HG02943 (cell line): ENCODE measurements at regions not wholly inside any gene's neighbourhood (a gene's known extent, or its start where the extent isn't known, plus 50 kb on each side); places are given as distances from the start of the nearest gene placed in this dataset.

Experiments
- ATAC-seq: cut with Tn5 transposase; IDR thresholded peaks from one replicate; pipeline ENCODE4 v1.9.1; 2021; ENCODE audit warnings: mild to moderate bottlenecking, low read depth, moderate library complexity; ENCODE audit not compliant: unreplicated experiment

DNA sequence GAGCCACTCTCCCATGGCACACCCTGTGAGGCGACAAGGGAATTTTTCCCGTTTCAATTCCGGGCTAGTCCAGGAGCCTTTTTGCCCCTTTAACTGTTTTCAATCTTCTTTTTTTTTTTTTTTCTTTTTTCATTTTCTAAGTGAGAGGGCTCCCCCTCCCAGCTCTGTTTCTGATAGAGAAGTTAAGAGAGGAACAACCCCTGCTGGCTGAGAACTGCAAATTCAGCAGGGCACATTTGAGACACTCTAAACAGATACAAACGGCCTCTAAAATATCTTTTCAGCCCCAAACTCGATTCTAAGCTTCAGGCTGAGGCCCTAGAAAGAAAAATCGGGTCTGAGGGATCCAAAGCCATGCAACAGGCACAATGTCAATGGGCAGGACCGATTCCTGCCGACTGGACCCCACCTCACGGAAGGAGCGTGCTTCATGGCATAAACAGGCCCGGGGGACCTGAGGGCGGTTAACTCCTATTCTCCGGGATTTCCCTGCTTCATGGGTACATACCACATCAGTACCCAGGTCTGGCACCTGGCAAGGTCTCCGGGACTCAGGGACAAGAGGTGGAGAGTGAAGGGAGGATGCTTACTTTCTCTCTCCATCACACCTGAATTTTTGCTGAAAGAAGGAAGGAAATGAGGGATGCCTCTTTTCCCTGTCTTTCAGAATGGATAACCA, 627.5 kb downstream of the BUD13 start:
- ATAC-seq: no peak

DNA sequence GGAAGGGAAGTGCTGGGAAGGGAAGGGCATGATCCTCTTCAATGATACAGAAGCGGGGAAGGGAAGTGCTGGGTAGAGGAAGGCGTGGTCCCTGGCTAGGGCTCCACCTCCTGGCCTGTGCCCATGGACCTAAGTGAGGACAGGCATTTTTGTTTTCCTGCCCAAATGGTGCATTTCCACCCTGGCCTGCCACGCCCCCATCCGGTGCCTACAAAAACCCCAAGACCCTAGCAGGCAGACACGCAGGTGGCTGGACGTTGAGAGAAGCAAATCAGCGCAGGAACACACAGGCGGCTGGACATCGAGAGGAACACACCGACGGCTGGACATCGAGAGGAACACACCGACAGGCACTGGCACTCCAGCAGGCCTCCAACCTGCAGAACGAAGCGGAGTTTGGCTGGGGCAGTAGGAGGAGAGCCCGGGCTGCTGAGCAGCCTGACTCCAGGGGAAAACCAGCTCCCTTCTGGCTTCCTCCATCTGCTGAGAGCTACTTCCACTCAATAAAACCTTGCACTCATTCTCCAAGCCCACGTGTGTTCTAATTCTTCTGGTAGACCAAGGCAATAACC, 628.3 kb downstream of the BUD13 start:
- no peak for ATAC-seq

DNA sequence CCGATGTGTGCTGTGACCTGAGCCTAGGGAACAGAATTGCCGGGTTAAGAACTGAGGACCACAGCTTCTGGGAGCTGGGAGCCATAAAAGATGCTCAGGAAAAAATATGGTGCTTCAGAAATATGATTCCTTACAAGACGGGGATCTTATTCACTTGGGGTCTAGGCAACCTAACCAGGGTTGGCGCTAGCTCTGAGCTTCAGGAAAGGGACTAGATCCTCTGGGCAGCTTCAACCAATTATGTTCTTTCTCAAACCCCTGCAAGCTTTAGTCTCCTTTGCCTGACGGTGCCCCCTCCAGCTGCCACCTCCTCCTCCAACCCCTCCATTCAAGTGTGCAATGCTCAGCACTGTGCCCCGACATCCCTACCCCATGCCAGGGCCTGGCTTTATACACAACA, 634.1 kb upstream of the CADM1 start:
- ATAC-seq: no peak

GRCh38 chr11:116137753-116138152, 633.5 kb upstream of the CADM1 start:
- no peak for ATAC-seq

- ATAC-seq: no peak
Observed at GRCh38 chr11:116136987-116137674, 632.9 kb upstream of the CADM1 start.

GRCh38 chr11:116135891-116136290, 631.7 kb upstream of the CADM1 start:
- ATAC-seq: no peak

GRCh38 chr11:116134450-116134849, 630.2 kb upstream of the CADM1 start:
- no peak for ATAC-seq

DNA sequence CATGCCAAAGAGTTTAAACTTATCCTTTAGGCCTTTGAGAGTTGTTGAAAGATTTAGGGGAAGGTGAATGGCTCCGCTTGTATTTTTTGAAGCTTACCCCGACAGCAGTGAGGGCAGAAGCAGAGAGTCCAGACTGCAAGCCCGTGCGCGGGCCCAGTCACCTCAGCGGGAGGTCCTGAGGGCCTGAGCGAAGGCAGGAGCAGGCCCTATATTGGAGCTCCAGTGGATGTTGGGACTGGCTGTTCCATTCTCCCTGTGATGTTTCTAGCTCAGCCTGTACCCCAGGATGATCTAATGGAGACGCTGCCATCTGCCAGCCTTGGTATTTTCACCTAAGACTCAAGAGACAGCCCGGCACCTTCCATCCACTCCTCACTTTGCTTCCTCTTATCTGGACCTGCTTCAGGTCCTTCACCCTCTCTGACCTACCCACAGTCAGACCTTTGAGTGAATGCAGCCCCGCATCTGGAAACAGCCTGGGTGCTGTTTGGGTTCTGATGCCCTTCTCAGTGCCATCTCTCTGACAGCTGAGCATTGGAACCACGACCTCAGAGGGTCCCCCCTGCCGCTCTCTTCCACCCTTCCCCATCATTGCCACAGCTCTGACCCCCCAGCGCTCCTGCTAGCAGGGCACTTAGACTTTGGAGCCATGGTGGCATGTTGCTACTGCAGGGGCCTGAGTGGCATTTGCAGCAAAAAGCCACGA, 628.2 kb upstream of the CADM1 start:
- no peak for ATAC-seq

DNA sequence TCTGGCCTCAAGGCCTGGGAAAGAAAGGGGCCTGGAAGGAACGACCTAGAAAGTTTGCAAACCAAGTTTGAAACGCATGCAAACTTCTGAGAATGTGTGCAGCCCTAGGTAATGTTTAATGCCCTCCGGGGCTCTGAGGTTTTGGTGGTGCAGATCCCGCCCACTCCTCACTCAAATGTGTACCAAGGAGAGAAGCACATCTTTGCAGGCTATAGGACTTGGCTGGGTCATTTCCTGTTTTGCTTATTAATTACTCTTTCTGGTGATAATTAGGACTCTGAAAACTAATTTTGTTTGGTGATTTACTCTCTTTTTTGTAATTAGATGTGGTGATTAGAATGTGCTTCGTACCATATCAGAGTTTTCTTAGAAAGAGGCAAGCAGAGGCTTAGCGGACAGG, 625.9 kb upstream of the CADM1 start:
- no peak for ATAC-seq

- no peak for ATAC-seq
Observed at GRCh38 chr11:116129456-116129855, 625.2 kb upstream of the CADM1 start.

DNA sequence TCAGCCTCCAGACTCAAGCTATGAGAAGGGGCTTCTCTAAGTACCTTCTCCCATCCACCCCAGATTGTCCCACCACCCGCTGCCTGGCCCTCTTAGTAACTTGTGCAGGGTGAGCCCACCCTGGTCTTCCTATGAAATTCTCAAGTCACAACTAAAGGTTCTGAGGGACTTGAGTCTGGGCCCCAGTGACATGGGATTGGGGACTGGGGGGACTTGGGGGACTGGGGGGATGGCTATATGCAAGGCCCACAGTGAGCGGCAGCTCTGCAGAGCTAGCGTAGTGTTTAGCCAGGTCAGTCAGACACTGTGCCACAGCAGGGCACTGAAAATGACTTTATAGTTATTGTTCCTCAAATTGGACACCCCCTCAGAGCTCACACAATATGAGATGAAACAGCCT, 622.3 kb upstream of the CADM1 start:
- no peak for ATAC-seq

GRCh38 chr11:116124922-116125714, 620.9 kb upstream of the CADM1 start:
- no peak for ATAC-seq

DNA sequence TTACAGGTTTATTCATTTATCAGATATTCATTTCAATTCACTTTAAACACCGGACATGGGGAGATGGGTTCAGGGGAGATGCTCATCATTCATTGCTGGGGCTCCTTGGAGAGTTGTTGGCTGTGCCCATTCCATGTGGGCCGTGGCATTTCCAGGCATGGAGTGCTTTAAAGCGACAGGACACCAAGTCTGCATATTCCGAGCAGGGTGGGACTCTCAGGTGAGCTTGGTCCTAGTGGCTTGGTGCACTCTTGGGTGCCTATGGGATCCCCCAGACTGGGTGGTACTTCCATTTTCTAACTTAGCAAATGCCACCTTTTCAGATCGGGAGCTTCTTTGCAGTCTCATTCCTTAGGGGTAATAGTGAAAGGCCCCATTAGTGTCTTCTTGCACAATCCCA, 619.5 kb upstream of the CADM1 start:
- no peak for ATAC-seq

GRCh38 chr11:116122697-116123472, 618.7 kb upstream of the CADM1 start:
- ATAC-seq: no peak

GRCh38 chr11:116119158-116119557, 614.9 kb upstream of the CADM1 start:
- no peak for ATAC-seq

GRCh38 chr11:116118138-116118470, 613.9 kb upstream of the CADM1 start:
- ATAC-seq: no peak

DNA sequence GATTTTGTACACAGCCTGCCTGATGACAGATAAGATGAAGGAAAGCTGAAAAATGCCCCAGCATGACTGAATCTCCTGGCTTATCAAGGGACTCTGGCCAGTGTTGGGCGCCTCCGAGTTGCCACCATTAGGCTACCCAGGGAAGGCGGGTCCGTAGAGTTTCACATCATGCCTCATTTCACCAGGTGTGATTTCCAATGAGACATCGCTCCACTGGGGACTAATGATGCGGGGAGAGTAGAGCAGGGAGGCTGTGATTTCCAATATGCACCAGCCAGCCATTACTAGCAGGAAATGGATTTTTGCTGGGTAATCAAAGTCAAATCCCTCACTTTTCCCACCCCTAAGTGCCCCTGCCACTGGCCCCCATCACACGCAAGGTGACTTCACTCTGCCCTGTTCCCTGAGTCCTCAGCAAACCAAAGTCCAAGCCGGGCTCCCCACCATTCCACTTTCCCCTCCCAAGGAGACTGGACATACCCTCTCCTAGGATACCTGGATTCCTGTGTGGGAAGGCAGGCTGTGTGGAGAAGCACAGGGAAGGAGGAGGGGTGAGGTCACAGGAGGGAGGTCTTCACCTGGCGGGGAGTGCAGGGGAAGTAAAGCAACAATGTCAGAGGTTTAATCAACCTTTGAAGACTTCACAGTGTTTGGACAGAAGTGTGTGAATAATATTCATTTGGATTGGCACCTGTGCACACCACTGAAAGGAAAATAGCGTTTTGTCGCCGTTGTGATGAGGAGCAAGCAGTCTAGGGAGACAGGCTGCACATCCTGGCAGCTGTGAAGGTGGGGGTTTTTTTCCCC, 613.3 kb upstream of the CADM1 start:
- ATAC-seq: no peak

GRCh38 chr11:116115801-116116200, 611.6 kb upstream of the CADM1 start:
- no peak for ATAC-seq

- ATAC-seq: no peak
Observed at GRCh38 chr11:116114198-116114651, 610.0 kb upstream of the CADM1 start.
